DND-41 (cell line): ENCODE measurements at regions not wholly inside any gene's neighbourhood (a gene's known extent, or its start where the extent isn't known, plus 50 kb on each side); places are given as distances from the start of the nearest gene placed in this dataset.

Source experiments
- ATAC-seq: fragments of 200-7000 bp; cut with Tn5 transposase; 3 replicates; pipeline ENCODE4 v1.9.1; 2021; ENCODE audit warnings: low read depth; ENCODE audit not compliant: insufficient read depth
- DNase-seq: peaks from one replicate; pipeline ENCODE4 v3.0.0-alpha.2; 2020
- H2AFZ ChIP-seq: 2 replicates; pipeline ENCODE4 v1.6.0; 2012; ENCODE audit warnings: low read depth, low read length
- H3K27ac ChIP-seq: 2 replicates; pipeline ENCODE4 v1.5.1; 2012; ENCODE audit warnings: low read length, inconsistent platforms
- H3K27me3 ChIP-seq: fragments of 200-600 bp; sonication (generic); 2 replicates; pipeline ENCODE4 v1.6.0; 2012; ENCODE audit warnings: low read length, mild to moderate bottlenecking, inconsistent platforms; ENCODE audit not compliant: insufficient read depth, poor library complexity
- H3K36me3 ChIP-seq: 2 replicates; pipeline ENCODE4 v1.5.1; 2012; ENCODE audit warnings: low read length, inconsistent platforms; ENCODE audit not compliant: insufficient read depth
- H3K4me1 ChIP-seq: 2 replicates; pipeline ENCODE4 v1.5.1; 2012; ENCODE audit warnings: mild to moderate bottlenecking, low read length; ENCODE audit not compliant: insufficient read depth
- H3K4me2 ChIP-seq: 2 replicates; pipeline ENCODE4 v1.6.0; 2012; ENCODE audit warnings: mild to moderate bottlenecking, moderate library complexity, low read length, inconsistent platforms; ENCODE audit not compliant: insufficient read depth
- H3K4me3 ChIP-seq, 2 experiments: fragments of 200-600 bp in 1 of 2; shearing (Covaris generic) in 1 of 2; 2 replicates each; pipeline ENCODE4 v1.5.1; 2012 to 2016; ENCODE audit warnings: inconsistent platforms in 2 of 2, low read length in 2 of 2, mild to moderate bottlenecking in 2 of 2, low read depth in 1 of 2, moderate library complexity in 1 of 2
- H3K79me2 ChIP-seq: 2 replicates; pipeline ENCODE4 v1.6.0; 2012; ENCODE audit warnings: low read length, inconsistent platforms; ENCODE audit not compliant: insufficient read depth
- H3K9ac ChIP-seq: 2 replicates; pipeline ENCODE4 v1.6.0; 2012; ENCODE audit warnings: low read depth, mild to moderate bottlenecking, inconsistent platforms, low read length, moderate library complexity
- H3K9me3 ChIP-seq: 2 replicates; pipeline ENCODE4 v1.5.1; 2012; ENCODE audit warnings: low read length, moderate library complexity, mild to moderate bottlenecking, inconsistent platforms; ENCODE audit not compliant: insufficient read depth, severe bottlenecking
- H4K20me1 ChIP-seq: 2 replicates; pipeline ENCODE4 v1.6.0; 2012; ENCODE audit warnings: low read length; ENCODE audit not compliant: insufficient read depth
- CTCF ChIP-seq: IDR thresholded peaks from 2 replicates; pipeline ENCODE4 v1.5.1; 2012; ENCODE audit warnings: borderline replicate concordance, low read length, moderate library complexity, mild to moderate bottlenecking; ENCODE audit not compliant: poor library complexity, severe bottlenecking; ENCODE audit errors: extremely low read depth
- EZH2 ChIP-seq: IDR thresholded peaks from 3 replicates; pipeline ENCODE4 v1.6.1; 2012; ENCODE audit warnings: borderline replicate concordance, low read depth, mild to moderate bottlenecking, moderate library complexity, low read length, inconsistent platforms; ENCODE audit not compliant: severe bottlenecking

- H2AFZ ChIP-seq = no peak overlapping the region
- no peaks in the 10 kb centered on the region for H3K79me2 ChIP-seq
- TF ChIP-seq CTCF = no peak
- no peak for TF ChIP-seq EZH2
- ATAC-seq = no peak
- H3K9ac ChIP-seq = no peak overlapping the region
- H3K36me3 ChIP-seq = no peaks in the 10 kb centered on the region
- DNase-seq = no peak
- H3K27ac ChIP-seq = no peak overlapping the region
- no peaks in the 10 kb centered on the region for H3K9me3 ChIP-seq
- H3K4me2 ChIP-seq = no peak overlapping the region
- no peak overlapping the region for H3K4me3 ChIP-seq
- no peaks in the 10 kb centered on the region; the same call in 1 of the 2 replicates for H4K20me1 ChIP-seq
- H3K27me3 ChIP-seq = no peaks in the 10 kb centered on the region
- no peaks in the 10 kb centered on the region for H3K4me1 ChIP-seq
These were observed 259.4 kb upstream of the MVB12B start for GRCh38 chr9:126067031-126067734.

GRCh38 chr9:126068534-126069230 is 257.9 kb upstream of the MVB12B start:
- H3K9me3 ChIP-seq = no peaks in the 10 kb centered on the region
- no peak for TF ChIP-seq CTCF
- TF ChIP-seq EZH2 = no peak
- no peaks in the 10 kb centered on the region for H3K79me2 ChIP-seq
- H3K4me3 ChIP-seq = no peak overlapping the region
- H3K36me3 ChIP-seq = no peaks in the 10 kb centered on the region
- no peak overlapping the region for H3K9ac ChIP-seq
- no peaks in the 10 kb centered on the region for H3K4me1 ChIP-seq
- no peak for ATAC-seq
- H3K27ac ChIP-seq = no peak overlapping the region
- no peaks in the 10 kb centered on the region for H3K27me3 ChIP-seq
- no peak overlapping the region for H3K4me2 ChIP-seq
- no peak for DNase-seq
- H2AFZ ChIP-seq = no peak overlapping the region
- no peaks in the 10 kb centered on the region; the same call in 1 of the 2 replicates for H4K20me1 ChIP-seq

DNA sequence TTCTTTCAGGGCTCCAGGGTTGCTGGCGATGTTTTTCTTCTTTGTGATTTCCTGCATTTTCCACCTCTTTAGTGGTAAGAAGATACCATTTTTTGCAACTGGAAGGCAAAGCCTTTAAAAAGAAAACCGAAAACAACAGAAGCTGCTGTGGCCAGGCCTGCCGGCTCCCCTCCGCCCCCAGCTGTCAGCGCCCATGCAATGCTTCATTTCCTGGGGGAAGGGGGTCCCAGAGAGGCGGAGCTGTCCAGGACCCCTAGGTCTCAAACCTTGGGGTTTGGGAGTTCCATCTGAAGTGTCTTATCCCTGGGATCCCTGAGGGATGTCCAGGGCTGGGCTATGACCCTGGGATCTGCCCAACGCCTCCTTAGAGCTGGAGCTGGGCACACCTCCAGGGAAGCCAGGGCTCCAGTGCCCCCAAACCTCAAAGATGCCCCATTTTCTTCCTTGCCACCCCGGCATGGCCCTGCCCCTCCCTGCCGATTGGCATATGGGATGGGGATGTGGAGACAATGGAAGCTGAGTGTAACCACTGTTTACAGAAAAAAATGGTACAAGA is 257.2 kb upstream of the MVB12B start:
- no peaks in the 10 kb centered on the region for H3K36me3 ChIP-seq

More for the DNA sequence above, 257.2 kb upstream of the MVB12B start:
- Histone ChIP-seq H3K79me2 (no peaks in the 10 kb centered on the region), H3K9ac (no peak overlapping the region), H4K20me1 (no peaks in the 10 kb centered on the region; the same call in 1 of the 2 replicates), H3K27ac (no peak overlapping the region), H2AFZ (no peak overlapping the region), H3K4me2 (no peak overlapping the region), H3K4me3 (no peak overlapping the region), H3K9me3 (no peaks in the 10 kb centered on the region), H3K27me3 (no peaks in the 10 kb centered on the region), H3K4me1 (no peaks in the 10 kb centered on the region)
- TF ChIP-seq EZH2 = no peak
- no peak for TF ChIP-seq CTCF
- ATAC-seq (no peak), DNase-seq (no peak)
